Ovary (tissue), 7 donors: ENCODE measurements at regions not wholly inside any gene's neighbourhood (a gene's known extent, or its start where the extent isn't known, plus 50 kb on each side); places are given as distances from the start of the nearest gene placed in this dataset.

Experiments used
- DNase-seq, 5 donors: peaks; one replicate each; pipeline ENCODE4 v3.0.0-alpha.2; 2019 to 2020
- H3K27ac ChIP-seq, 2 donors: fragments of 200-600 bp; one replicate each; pipeline versions ENCODE4 v1.5.1 to v1.8.0; 2019 to 2022
- H3K27me3 ChIP-seq: fragments of 200-600 bp; one replicate; pipeline ENCODE4 v1.8.0; 2022
- H3K36me3 ChIP-seq: fragments of 200-600 bp; sonication (generic); one replicate; pipeline ENCODE4 v1.5.1; 2019
- H3K4me1 ChIP-seq: one replicate; pipeline ENCODE4 v1.8.1; 2013; ENCODE audit warnings: mild to moderate bottlenecking, moderate library complexity; ENCODE audit not compliant: insufficient read depth
- H3K4me3 ChIP-seq: fragments of 200-600 bp; sonication (generic); one replicate; pipeline ENCODE4 v1.5.1; 2017
- H3K9me3 ChIP-seq, 2 donors: fragments of 200-600 bp in 1 of 2; sonication (generic) in 1 of 2; one replicate each; pipeline versions ENCODE4 v1.5.1 to v1.8.1; 2013 to 2019; ENCODE audit warnings: mild to moderate bottlenecking in 1 of 2, moderate library complexity in 1 of 2
- EP300 ChIP-seq: sonication (generic); formaldehyde crosslinking; IDR thresholded peaks from one replicate; pipeline ENCODE4 v1.6.1; 2017; ENCODE audit warnings: antibody characterized with exemption
- POLR2A ChIP-seq: fragments of 450-650 bp; IDR thresholded peaks from one replicate; pipeline ENCODE4 v1.6.1; 2017; ENCODE audit warnings: antibody characterized with exemption, mild to moderate bottlenecking, moderate library complexity
- WGBS, 3 donors: extraction: QIAGEN DNeasy Blood & Tissue Kit in 1 of 3; methylation state at CpG; one replicate each; pipeline versions ENCODE4 v1.1.5 to v1.1.7; 2013 to 2017; 5-methylcytosine and 5-hydroxymethylcytosine counted together
- intact Hi-C, 4 donors: fragments of 100-400 bp; cut with DNase I; formaldehyde crosslinking; loops; one replicate each; pipeline versions ENCODE4 v1.11.0 to v1.15.1; 2022 to 2023
- TF ChIP-seq, protein P1 (sequence below), 3 donors: fragments of 450-650 bp in 2 of 3; fragments of 200-600 bp in 1 of 3; IDR thresholded peaks; one replicate each; pipeline versions ENCODE4 v1.5.1 to v1.8.0; 2016 to 2022; ENCODE audit warnings: antibody characterized with exemption in 3 of 3, mild to moderate bottlenecking in 1 of 3
- donor health status: DM: no; HTN: no; CAD: no; lungs with moderate emphysema.
- donor health status: DM: no; HTN: no; CAD: no.
- donor health status: Bipolar disorder and iron deficiency.
- donor health status: DM: no; HTN: no; CAD: no.
- donor health status: DM: yes; HTN: yes; CAD: no.

DNA sequence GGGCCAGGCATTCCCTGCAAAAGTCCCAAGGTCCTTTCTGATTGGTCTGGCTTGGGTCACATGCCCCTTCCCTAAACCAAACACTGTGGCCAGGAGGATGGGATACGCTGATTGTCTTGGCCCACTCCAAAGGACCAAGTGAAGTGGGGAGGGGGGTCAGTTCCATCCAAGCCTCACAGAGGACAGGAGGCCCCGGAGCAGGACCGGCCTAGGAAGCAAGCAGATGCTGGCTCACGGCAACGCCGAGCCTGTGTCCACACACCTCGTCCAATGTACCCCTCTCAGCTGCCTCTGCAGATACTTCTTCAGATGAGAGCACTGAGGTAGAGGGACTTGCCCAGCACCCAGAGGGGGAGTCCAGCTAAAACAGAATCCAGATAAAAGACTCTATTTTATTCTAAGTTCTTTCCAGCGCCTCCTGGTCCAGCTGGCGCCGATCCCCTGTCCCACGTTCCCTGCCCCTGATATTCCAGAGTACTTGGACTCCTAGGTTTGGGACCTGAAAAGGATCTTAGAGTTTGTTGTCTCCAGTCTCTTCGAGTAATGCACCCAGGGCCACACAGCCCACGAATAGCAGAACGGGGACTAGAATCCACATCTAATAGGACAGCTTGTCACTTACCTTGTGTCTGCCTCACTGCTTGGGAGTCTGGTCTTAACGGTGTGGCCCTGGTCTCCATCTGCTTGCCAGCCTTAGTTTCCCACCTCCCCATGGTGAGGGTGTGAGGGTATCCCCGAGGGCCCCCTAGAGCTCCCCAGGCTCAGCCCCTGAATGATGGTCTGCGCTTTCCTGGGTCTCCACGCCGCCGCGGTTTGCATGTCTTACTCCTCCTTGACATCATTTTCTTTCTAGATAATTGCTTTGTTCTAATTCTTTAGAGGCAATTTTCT, 72.4 kb upstream of the UNC5A start:
- intact Hi-C loops = no loop called here
- no peak for TF ChIP-seq POLR2A
- TF ChIP-seq, protein P1, sequence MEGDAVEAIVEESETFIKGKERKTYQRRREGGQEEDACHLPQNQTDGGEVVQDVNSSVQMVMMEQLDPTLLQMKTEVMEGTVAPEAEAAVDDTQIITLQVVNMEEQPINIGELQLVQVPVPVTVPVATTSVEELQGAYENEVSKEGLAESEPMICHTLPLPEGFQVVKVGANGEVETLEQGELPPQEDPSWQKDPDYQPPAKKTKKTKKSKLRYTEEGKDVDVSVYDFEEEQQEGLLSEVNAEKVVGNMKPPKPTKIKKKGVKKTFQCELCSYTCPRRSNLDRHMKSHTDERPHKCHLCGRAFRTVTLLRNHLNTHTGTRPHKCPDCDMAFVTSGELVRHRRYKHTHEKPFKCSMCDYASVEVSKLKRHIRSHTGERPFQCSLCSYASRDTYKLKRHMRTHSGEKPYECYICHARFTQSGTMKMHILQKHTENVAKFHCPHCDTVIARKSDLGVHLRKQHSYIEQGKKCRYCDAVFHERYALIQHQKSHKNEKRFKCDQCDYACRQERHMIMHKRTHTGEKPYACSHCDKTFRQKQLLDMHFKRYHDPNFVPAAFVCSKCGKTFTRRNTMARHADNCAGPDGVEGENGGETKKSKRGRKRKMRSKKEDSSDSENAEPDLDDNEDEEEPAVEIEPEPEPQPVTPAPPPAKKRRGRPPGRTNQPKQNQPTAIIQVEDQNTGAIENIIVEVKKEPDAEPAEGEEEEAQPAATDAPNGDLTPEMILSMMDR (IDR thresholded peaks at IDR 0.05) = no peak
- TF ChIP-seq EP300 = no peak
- no peaks in the 10 kb centered on the region for H3K36me3 ChIP-seq
- 76 to 82% (median 80%) methylated on average over 21 of the region's 21 CpGs for WGBS, 3 donors
- H3K4me1 ChIP-seq = peaks cover 4% of the 10 kb centered on the region
- no peaks in the 10 kb centered on the region for H3K9me3 ChIP-seq
- DNase-seq = peak in 1 of 5 donors; percentile 12
- H3K27ac ChIP-seq = no peak overlapping the region
- H3K27me3 ChIP-seq = no peaks in the 10 kb centered on the region
- H3K4me3 ChIP-seq = no peak overlapping the region

DNA sequence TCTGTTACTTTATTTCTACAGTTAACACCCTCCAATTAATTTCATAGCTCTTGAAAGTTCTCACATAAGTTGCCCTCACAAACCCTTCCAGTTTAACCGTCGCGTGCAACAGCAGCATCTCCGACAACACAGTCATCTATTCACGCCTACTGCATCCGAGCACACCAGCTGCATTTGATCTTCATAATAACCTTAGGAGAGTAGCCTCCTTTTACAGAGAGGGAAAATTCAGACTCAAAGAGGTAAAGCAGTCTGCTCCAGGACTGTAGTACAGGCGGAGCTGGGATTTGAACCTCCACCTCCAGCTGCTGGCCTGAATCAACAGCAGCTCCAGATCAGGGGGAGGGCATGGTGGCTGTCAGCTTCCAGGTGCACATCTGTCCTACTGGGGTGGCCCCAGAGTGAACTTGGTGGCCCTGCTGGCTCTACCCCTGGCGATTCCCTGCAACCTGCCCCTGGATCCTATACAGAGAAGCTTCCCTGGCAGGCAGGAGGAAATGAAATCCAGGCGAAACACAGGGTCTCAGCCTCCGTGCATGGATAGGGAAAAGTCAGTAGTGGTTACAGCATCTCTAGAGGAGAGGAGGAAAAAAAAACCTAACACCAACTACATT, 71.6 kb upstream of the UNC5A start:
- peak in 1 of 5 donors; percentile 4 for DNase-seq
- intact Hi-C loops = no loop called here
- Histone ChIP-seq H3K27me3 (no peaks in the 10 kb centered on the region), H3K4me3 (no peak overlapping the region), H3K27ac (no peak overlapping the region), H3K4me1 (peaks cover 3% of the 10 kb centered on the region), H3K9me3 (no peaks in the 10 kb centered on the region), H3K36me3 (no peaks in the 10 kb centered on the region)
- 64 to 66% (median 65%) methylated on average over 10 of the region's 10 CpGs for WGBS, 3 donors
- no peak for TF ChIP-seq POLR2A
- TF ChIP-seq EP300 = no peak
- TF ChIP-seq, protein P1 (IDR thresholded peaks at IDR 0.05) = no peak

DNA sequence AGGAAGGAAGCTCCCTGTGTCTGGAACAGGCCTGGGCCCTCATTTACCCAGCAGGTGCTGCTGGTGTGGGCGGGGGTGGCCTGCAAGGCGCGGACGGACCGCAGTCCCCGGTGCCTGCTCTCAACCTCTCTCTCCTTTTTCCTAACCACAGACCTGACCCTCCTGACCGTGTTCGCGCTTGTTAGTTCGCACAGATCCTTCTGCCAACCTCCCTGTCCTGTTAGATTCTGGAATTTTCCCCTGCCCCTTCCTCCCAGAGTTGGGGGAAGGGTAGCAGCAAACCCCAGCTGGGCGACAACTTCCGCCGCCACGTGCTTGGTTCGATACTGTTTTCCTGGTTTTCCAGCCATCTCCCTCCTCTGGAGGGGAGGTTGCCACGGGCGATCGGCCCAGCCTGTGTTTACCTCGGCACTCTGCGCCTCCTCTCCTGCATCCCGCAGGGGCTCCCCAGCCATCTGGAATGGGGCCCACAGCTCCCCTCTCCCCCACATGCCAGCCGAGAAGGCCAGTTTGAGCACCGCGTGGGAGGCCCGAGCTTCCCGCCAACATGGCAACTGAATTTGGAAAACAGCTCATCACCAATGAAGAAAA, 70.8 kb upstream of the UNC5A start:
- H3K4me1 ChIP-seq = peaks cover 2% of the 10 kb centered on the region
- H3K4me3 ChIP-seq = no peak overlapping the region
- no peaks in the 10 kb centered on the region for H3K36me3 ChIP-seq
- H3K9me3 ChIP-seq = no peaks in the 10 kb centered on the region
- TF ChIP-seq EP300 (no peak), POLR2A (no peak)
- TF ChIP-seq, protein P1 (IDR thresholded peaks at IDR 0.05) = no peak
- WGBS, 3 donors = 3 to 13% (median 11%) methylated on average over 26 of the region's 26 CpGs
- peak in 2 of 5 donors; percentile 20 to 54 for DNase-seq
- H3K27ac ChIP-seq = peak overlapping the region in 1 of 2 donors; percentile 30
- intact Hi-C loops = no loop called here
- no peaks in the 10 kb centered on the region for H3K27me3 ChIP-seq

DNA sequence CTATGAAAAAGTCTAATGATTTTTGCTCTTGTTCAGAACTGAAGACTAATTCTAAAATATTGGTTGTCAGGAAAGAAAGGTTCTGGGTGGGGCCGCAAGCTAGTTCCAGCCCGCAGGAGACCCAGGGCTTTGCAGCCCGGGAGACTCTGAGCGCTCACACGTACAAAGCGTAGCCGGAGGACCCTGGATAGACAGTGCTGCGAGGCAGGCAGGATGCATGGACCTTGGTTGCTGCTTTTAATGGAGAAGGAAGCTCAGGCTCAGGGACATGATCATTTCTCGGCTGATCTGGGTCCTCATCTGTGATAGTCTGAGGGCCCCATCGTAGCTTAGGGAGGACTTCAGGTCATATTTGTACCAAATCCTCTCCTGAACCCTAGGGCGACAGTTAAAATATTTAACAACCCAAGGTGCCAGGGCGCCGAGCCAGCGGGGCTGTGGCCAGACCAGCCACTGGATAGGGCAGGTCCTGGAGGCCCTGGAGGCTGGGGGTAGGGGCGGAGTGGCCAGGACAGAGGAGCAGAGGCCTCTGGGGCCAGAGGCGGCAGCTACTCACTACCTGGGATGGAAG, 70.1 kb upstream of the UNC5A start:
- Histone ChIP-seq H3K36me3 (no peaks in the 10 kb centered on the region), H3K4me3 (no peak overlapping the region), H3K27me3 (no peaks in the 10 kb centered on the region), H3K4me1 (peaks cover 2% of the 10 kb centered on the region), H3K9me3 (no peaks in the 10 kb centered on the region), H3K27ac (no peak overlapping the region)
- peak in 1 of 5 donors; percentile 8 for DNase-seq
- no peak for TF ChIP-seq EP300
- TF ChIP-seq, protein P1 (IDR thresholded peaks at IDR 0.05) = no peak
- TF ChIP-seq POLR2A = no peak
- intact Hi-C loops = no loop called here
- WGBS, 3 donors = 58 to 72% (median 68%) methylated on average over 16 of the region's 16 CpGs
